HEK293T (cell line): ENCODE measurements at regions not wholly inside any gene's neighbourhood (a gene's known extent, or its start where the extent isn't known, plus 50 kb on each side); places are given as distances from the start of the nearest gene placed in this dataset.

Experiments used
- ARNT ChIP-seq: fragments of 450-650 bp; IDR thresholded peaks from 2 replicates; pipeline ENCODE4 v1.6.1; 2017; ENCODE audit warnings: mild to moderate bottlenecking
- BHLHE40 ChIP-seq: fragments of 450-650 bp; IDR thresholded peaks from 2 replicates; pipeline ENCODE4 v1.6.1; 2016; ENCODE audit warnings: mild to moderate bottlenecking, moderate library complexity, borderline replicate concordance
- ELF4 ChIP-seq: fragments of 450-650 bp; IDR thresholded peaks from 2 replicates; pipeline ENCODE4 v1.6.1; 2017; ENCODE audit warnings: antibody characterized with exemption
- HDGF ChIP-seq: fragments of 450-650 bp; IDR thresholded peaks from 2 replicates; pipeline ENCODE4 v1.6.1; 2017; ENCODE audit warnings: antibody characterized with exemption, borderline replicate concordance
- ZNF384 ChIP-seq: fragments of 450-650 bp; IDR thresholded peaks from 2 replicates; pipeline ENCODE4 v1.6.1; 2016

DNA sequence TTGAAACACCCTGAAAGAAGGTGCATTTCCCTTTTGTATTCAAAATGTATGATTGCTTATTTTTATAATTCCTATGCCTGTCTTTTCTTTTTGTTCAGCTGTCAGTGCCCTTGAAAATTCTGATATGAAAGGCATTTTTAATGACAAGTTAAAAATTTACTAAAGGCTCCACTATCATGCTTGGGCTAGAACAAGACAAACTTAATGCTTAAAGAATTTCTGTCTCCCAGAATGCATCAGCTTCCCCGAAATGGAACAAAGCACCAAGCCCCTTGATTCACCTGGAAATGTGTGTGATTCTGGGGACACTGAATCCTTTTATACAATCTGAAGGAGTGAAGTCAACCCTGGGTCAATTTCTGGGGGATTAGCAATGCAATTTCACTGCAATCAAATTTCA lies 457.5 kb downstream of the LMO4 start:
- TF ChIP-seq BHLHE40 (no peak), ELF4 (no peak), ARNT (no peak), HDGF (no peak), ZNF384 (no peak)
